ENCODE measurements at regions not wholly inside any gene's neighbourhood (a gene's known extent, or its start where the extent isn't known, plus 50 kb on each side); places are given as distances from the start of the nearest gene placed in this dataset.
"Not testable (repeated sequence)": the region's sequence is repeated elsewhere in the genome, so short reads cannot be mapped to it uniquely, and the experiment has no call there.

- TF ChIP-seq CTCF (IDR thresholded peaks at IDR 0.05; ENCODE audit: low read depth, low read length); EZH2phosphoT487 (IDR thresholded peaks at IDR 0.05; ENCODE audit: low read depth): not testable (repeated sequence)
Measured at GRCh38 chr3:27551413-27551812, 67.2 kb upstream of the SLC4A7 start.

Data from OCI-LY3 (cell line).